ENCODE measurements at regions not wholly inside any gene's neighbourhood (a gene's known extent, or its start where the extent isn't known, plus 50 kb on each side); places are given as distances from the start of the nearest gene placed in this dataset.

GRCh38 chr6:67694127-67694526 is 941.0 kb upstream of the ADGRB3 start:
- TF ChIP-seq CTCF (IDR thresholded peaks at IDR 0.05; ENCODE audit: borderline replicate concordance, extremely low read depth, low read length, poor library complexity, severe bottlenecking) = no peak
- no peak for TF ChIP-seq EZH2 (IDR thresholded peaks at IDR 0.05; ENCODE audit: borderline replicate concordance, low read depth, low read length, severe bottlenecking)
